ENCODE measurements at regions not wholly inside any gene's neighbourhood (a gene's known extent, or its start where the extent isn't known, plus 50 kb on each side); places are given as distances from the start of the nearest gene placed in this dataset.

DNA sequence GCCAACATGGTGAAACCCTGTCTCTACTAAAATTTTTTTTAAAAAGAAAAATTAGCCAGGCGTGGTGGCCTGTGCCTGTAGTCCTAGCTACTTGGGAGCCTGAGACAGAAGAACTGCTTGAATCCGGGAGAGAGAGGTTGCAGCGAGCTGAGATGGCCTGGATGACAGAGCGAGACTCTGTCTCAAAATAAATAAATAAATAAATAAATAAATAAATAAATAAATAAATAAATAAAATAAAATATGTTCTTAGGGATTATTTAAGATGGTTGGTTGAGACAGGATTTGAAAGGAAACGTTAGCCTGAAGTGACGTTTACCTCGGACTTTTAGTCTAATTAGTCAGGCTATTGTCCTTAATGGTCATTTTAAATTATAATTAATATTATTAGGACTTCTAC lies 88.5 kb upstream of the CHRM3 start:
- Histone ChIP-seq H3K79me2 (ENCODE audit: insufficient read depth, low read length) (no peaks in the 10 kb centered on the region), H4K20me1 (ENCODE audit: insufficient read depth, low read length) (no peaks in the 10 kb centered on the region), H3K9me3 (ENCODE audit: insufficient read depth, low read length, severe bottlenecking) (no peaks in the 10 kb centered on the region), H2AFZ (ENCODE audit: low read depth, low read length) (no peak overlapping the region), H3K27ac (ENCODE audit: low read length) (no peak overlapping the region), H3K4me3 (ENCODE audit: low read depth in 1 of 2, low read length in 2 of 2) (no peak overlapping the region), H3K36me3 (ENCODE audit: insufficient read depth, low read length) (no peaks in the 10 kb centered on the region), H3K4me1 (ENCODE audit: insufficient read depth, low read length) (no peaks in the 10 kb centered on the region), H3K9ac (ENCODE audit: low read depth, low read length) (no peak overlapping the region), H3K4me2 (ENCODE audit: insufficient read depth, low read length) (no peak overlapping the region), H3K27me3 (ENCODE audit: insufficient read depth, low read length, poor library complexity) (no peaks in the 10 kb centered on the region)
- no peak for DNase-seq
- no peak for ATAC-seq (ENCODE audit: insufficient read depth, low read depth)
- TF ChIP-seq, protein P1, sequence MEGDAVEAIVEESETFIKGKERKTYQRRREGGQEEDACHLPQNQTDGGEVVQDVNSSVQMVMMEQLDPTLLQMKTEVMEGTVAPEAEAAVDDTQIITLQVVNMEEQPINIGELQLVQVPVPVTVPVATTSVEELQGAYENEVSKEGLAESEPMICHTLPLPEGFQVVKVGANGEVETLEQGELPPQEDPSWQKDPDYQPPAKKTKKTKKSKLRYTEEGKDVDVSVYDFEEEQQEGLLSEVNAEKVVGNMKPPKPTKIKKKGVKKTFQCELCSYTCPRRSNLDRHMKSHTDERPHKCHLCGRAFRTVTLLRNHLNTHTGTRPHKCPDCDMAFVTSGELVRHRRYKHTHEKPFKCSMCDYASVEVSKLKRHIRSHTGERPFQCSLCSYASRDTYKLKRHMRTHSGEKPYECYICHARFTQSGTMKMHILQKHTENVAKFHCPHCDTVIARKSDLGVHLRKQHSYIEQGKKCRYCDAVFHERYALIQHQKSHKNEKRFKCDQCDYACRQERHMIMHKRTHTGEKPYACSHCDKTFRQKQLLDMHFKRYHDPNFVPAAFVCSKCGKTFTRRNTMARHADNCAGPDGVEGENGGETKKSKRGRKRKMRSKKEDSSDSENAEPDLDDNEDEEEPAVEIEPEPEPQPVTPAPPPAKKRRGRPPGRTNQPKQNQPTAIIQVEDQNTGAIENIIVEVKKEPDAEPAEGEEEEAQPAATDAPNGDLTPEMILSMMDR (IDR thresholded peaks at IDR 0.05; ENCODE audit: borderline replicate concordance, extremely low read depth, low read length, poor library complexity, severe bottlenecking) = no peak
- no peak for TF ChIP-seq EZH2 (IDR thresholded peaks at IDR 0.05; ENCODE audit: borderline replicate concordance, low read depth, low read length, severe bottlenecking)

DNA sequence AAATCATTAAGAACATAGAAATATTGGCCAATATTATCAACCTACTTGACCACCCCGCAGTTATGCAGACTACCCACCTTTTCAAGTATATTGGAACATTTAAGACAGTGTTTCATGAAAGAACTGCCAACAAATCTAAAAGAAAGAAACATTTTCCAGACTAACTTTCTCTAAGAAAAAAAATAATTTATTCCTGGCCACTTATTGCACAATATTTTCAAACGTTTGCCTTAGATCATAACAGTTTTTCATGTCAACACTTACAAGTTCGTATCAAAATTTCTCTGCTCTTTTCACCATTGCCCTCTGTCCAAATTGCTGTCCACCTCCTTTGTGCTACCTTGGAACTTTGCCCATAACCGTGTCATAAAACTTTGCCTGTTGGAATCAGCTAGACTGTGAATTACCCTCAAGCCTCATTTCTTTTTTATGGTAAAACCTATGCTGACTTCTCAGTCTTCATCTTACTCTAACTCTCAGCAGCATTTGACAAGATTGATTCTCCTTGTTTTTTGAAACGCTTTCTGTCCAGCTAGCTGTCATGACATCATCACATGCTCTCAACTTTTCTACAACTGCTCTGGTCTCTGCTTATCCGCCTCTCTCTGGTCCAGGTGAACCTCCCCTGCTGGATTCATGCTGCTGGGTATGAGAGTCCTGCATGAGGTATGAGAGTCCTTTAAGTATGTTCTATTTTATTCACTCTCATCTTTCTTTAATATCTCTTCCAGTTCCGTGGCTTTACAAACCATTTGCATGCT lies 92.8 kb upstream of the CHRM3 start:
- no peak overlapping the region for H3K9ac ChIP-seq (ENCODE audit: low read depth, low read length)
- no peaks in the 10 kb centered on the region for H3K9me3 ChIP-seq (ENCODE audit: insufficient read depth, low read length, severe bottlenecking)
- H3K27me3 ChIP-seq (ENCODE audit: insufficient read depth, low read length, poor library complexity) = no peaks in the 10 kb centered on the region
- no peaks in the 10 kb centered on the region for H4K20me1 ChIP-seq (ENCODE audit: insufficient read depth, low read length)
- no peaks in the 10 kb centered on the region for H3K4me1 ChIP-seq (ENCODE audit: insufficient read depth, low read length)
- H3K4me2 ChIP-seq (ENCODE audit: insufficient read depth, low read length) = no peak overlapping the region
- no peak for TF ChIP-seq EZH2 (IDR thresholded peaks at IDR 0.05; ENCODE audit: borderline replicate concordance, low read depth, low read length, severe bottlenecking)
- TF ChIP-seq, protein P1 (IDR thresholded peaks at IDR 0.05; ENCODE audit: borderline replicate concordance, extremely low read depth, low read length, poor library complexity, severe bottlenecking) = no peak
- no peaks in the 10 kb centered on the region for H3K36me3 ChIP-seq (ENCODE audit: insufficient read depth, low read length)
- H3K4me3 ChIP-seq (ENCODE audit: low read depth in 1 of 2, low read length in 2 of 2) = no peak overlapping the region
- no peak for ATAC-seq (ENCODE audit: insufficient read depth, low read depth)
- no peak overlapping the region for H3K27ac ChIP-seq (ENCODE audit: low read length)
- H3K79me2 ChIP-seq (ENCODE audit: insufficient read depth, low read length) = no peaks in the 10 kb centered on the region
- H2AFZ ChIP-seq (ENCODE audit: low read depth, low read length) = no peak overlapping the region
- DNase-seq = no peak

DNA sequence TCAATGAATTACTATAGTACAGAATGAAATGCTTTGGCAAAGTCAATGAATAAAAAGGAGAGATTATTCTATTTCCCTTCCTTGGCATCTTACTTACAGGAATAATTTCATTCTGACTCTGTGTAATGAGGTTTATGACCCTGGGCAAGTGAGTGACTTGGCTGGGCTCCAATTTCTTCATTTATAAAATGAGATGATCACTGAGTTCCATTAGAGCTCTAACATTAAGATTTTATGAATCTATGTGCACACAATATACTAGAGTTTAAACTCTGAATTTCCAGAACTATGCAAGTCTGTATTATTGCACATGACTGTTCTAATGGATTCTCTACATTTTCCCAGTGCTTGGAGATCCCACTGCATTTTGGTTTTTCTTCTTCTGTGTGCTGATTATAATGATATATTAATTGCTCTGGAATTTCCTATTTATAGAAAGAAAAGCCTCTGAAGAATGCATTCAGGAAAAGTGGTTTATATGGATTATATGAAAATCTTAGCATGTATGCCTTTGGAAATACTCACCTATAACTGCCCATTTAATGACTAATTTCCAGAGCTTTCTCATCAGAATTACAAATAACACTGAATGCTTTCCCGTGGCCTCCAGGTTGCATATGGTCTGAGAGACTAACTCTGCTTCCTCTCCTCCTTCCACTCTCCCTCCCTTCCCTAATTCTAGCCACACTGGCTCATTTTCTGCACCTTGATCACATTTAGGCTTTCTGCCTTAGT lies 97.4 kb upstream of the CHRM3 start:
- no peaks in the 10 kb centered on the region for H3K36me3 ChIP-seq (ENCODE audit: insufficient read depth, low read length)
- no peak overlapping the region for H3K27ac ChIP-seq (ENCODE audit: low read length)
- H3K9me3 ChIP-seq (ENCODE audit: insufficient read depth, low read length, severe bottlenecking) = no peaks in the 10 kb centered on the region
- no peaks in the 10 kb centered on the region for H3K4me1 ChIP-seq (ENCODE audit: insufficient read depth, low read length)
- H3K4me2 ChIP-seq (ENCODE audit: insufficient read depth, low read length) = no peak overlapping the region
- DNase-seq (no peak), ATAC-seq (ENCODE audit: insufficient read depth, low read depth) (no peak)
- H4K20me1 ChIP-seq (ENCODE audit: insufficient read depth, low read length) = no peaks in the 10 kb centered on the region
- H3K79me2 ChIP-seq (ENCODE audit: insufficient read depth, low read length) = no peaks in the 10 kb centered on the region
- TF ChIP-seq, protein P1 (IDR thresholded peaks at IDR 0.05; ENCODE audit: borderline replicate concordance, extremely low read depth, low read length, poor library complexity, severe bottlenecking) = no peak
- TF ChIP-seq EZH2 (IDR thresholded peaks at IDR 0.05; ENCODE audit: borderline replicate concordance, low read depth, low read length, severe bottlenecking) = no peak
- H3K4me3 ChIP-seq (ENCODE audit: low read depth in 1 of 2, low read length in 2 of 2) = no peak overlapping the region
- no peaks in the 10 kb centered on the region for H3K27me3 ChIP-seq (ENCODE audit: insufficient read depth, low read length, poor library complexity)
- H3K9ac ChIP-seq (ENCODE audit: low read depth, low read length) = no peak overlapping the region
- no peak overlapping the region for H2AFZ ChIP-seq (ENCODE audit: low read depth, low read length)

Measured in DND-41 (cell line).